ENCODE measurements at regions not wholly inside any gene's neighbourhood (a gene's known extent, or its start where the extent isn't known, plus 50 kb on each side); places are given as distances from the start of the nearest gene placed in this dataset.
"Not testable (repeated sequence)": the region's sequence is repeated elsewhere in the genome, so short reads cannot be mapped to it uniquely, and the experiment has no call there.

- Mint-ChIP-seq H3K4me1 (peaks cover 19% of the 10 kb centered on the region), H3K9me3 (no peaks in the 10 kb centered on the region), H3K27me3 (peaks cover 3% of the 10 kb centered on the region), H3K27ac (no peak overlapping the region), H3K4me3 (no peak overlapping the region), H3K36me3 (ENCODE audit: low read depth) (no peaks in the 10 kb centered on the region)
- DNase-seq = peak; percentile 51
- intact Hi-C loops (cut with micrococcal nuclease) = no loop called here
Measured at GRCh38 chr9:105117234-105117633, 127.2 kb upstream of the SLC44A1 start.

GRCh38 chr9:105118636-105119035 lies 125.8 kb upstream of the SLC44A1 start:
- intact Hi-C loops (cut with micrococcal nuclease) = no loop called here
- Mint-ChIP-seq H3K36me3 (ENCODE audit: low read depth) (no peaks in the 10 kb centered on the region), H3K27ac (no peak overlapping the region), H3K27me3 (peaks cover 3% of the 10 kb centered on the region), H3K9me3 (no peaks in the 10 kb centered on the region), H3K4me3 (no peak overlapping the region), H3K4me1 (peaks cover 19% of the 10 kb centered on the region)
- peak; percentile 47 for DNase-seq

GRCh38 chr9:105119156-105119555 lies 125.3 kb upstream of the SLC44A1 start:
- Mint-ChIP-seq H3K4me1 (peaks cover 14% of the 10 kb centered on the region), H3K4me3 (no peak overlapping the region), H3K9me3 (no peaks in the 10 kb centered on the region), H3K36me3 (ENCODE audit: low read depth) (no peaks in the 10 kb centered on the region), H3K27ac (no peak overlapping the region), H3K27me3 (peaks cover 3% of the 10 kb centered on the region)
- intact Hi-C loops (cut with micrococcal nuclease) = no loop called here
- peak; percentile 47 for DNase-seq

DNA sequence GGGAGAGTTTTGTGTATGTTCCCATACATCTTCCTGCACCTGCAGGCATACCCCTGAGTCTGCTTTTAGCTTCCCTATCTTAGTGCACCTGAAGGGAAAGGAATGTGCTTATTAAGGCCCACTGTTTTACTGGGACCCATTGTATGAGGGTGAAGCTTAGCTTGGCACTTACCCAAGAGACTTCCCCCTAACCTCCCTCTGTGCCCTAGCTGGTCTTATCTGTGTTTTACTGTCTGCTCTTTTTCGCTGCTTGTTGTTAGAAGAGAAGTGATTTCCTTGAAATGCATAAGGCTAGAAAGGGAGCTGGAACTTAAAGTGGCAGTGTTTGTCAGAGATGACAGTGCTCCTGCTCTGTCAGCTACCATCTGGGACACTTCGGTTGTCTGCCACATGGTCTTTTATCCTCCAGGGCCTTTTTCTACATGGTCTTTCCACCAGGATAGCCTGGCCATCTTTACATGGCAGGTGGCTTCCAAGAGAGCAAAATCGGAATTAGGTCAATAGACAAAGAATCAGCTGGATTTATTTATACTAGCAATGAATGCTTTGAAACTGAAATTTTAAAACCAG lies 122.5 kb upstream of the SLC44A1 start:
- intact Hi-C loops (cut with micrococcal nuclease) = loop anchor here (10.0 kb wide), 1 partner anchor 127 kb away; no protein-coding TSS in a partner anchor
- no peaks in the 10 kb centered on the region for H3K9me3 Mint-ChIP-seq
- peaks cover 2% of the 10 kb centered on the region for H3K4me1 Mint-ChIP-seq
- no peak for DNase-seq
- peaks cover 4% of the 10 kb centered on the region for H3K27me3 Mint-ChIP-seq
- no peak overlapping the region for H3K27ac Mint-ChIP-seq
- no peak overlapping the region for H3K4me3 Mint-ChIP-seq
- H3K36me3 Mint-ChIP-seq (ENCODE audit: low read depth) = no peaks in the 10 kb centered on the region

DNA sequence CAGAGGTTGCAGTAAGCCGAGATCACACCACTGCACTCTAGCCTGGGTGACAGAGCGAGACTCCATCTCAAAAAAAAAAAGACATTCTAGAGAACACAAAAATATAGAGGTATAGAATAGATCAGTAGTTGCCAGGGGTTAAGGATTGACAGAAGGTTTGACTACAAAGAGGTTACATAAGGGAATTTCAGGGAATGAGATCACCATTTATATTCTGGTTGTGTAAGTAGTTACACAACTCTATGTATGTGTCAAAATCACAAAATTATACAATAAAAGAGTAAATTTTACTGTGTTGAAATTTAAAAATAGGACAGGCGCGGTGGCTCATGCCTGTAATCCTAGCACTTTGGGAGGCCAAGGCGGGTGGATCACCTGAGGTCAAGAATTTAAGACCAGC lies 119.9 kb upstream of the SLC44A1 start:
- H3K36me3 Mint-ChIP-seq (ENCODE audit: low read depth); H3K9me3 Mint-ChIP-seq; DNase-seq; H3K27ac Mint-ChIP-seq; H3K4me3 Mint-ChIP-seq: not testable (repeated sequence)
- intact Hi-C loops (cut with micrococcal nuclease) = loop anchor here (10.0 kb wide), 1 partner anchor 130 kb away; no protein-coding TSS in a partner anchor
- peaks cover 22% of the 10 kb centered on the region for H3K4me1 Mint-ChIP-seq
- peaks cover 11% of the 10 kb centered on the region for H3K27me3 Mint-ChIP-seq

GRCh38 chr9:105126226-105126625 lies 118.2 kb upstream of the SLC44A1 start:
- peaks cover 22% of the 10 kb centered on the region for H3K4me1 Mint-ChIP-seq
- H3K27ac Mint-ChIP-seq = no peak overlapping the region
- no peak overlapping the region for H3K4me3 Mint-ChIP-seq
- H3K36me3 Mint-ChIP-seq (ENCODE audit: low read depth) = no peaks in the 10 kb centered on the region
- peaks cover 16% of the 10 kb centered on the region for H3K27me3 Mint-ChIP-seq
- intact Hi-C loops (cut with micrococcal nuclease) = loop anchor here (10.0 kb wide), 1 partner anchor 131 kb away; no protein-coding TSS in a partner anchor
- no peaks in the 10 kb centered on the region for H3K9me3 Mint-ChIP-seq
- no peak for DNase-seq

- intact Hi-C loops (cut with micrococcal nuclease) = loop anchor here (10.0 kb wide), 1 partner anchor 133 kb away; no protein-coding TSS in a partner anchor
- Mint-ChIP-seq H3K27me3 (peaks cover 20% of the 10 kb centered on the region), H3K4me1 (peaks cover 22% of the 10 kb centered on the region), H3K36me3 (ENCODE audit: low read depth) (no peaks in the 10 kb centered on the region), H3K4me3 (peak overlapping the region; percentile 28), H3K27ac (peak overlapping the region; percentile 35), H3K9me3 (no peaks in the 10 kb centered on the region)
- peak; percentile 92 for DNase-seq
Measured at GRCh38 chr9:105127863-105128220, 116.6 kb upstream of the SLC44A1 start.

GRCh38 chr9:105128908-105129600 lies 115.4 kb upstream of the SLC44A1 start:
- DNase-seq = peak; percentile 59
- intact Hi-C loops (cut with micrococcal nuclease) = loop anchor here (10.0 kb wide), 1 partner anchor 134 kb away; no protein-coding TSS in a partner anchor
- H3K27me3 Mint-ChIP-seq = peaks cover 21% of the 10 kb centered on the region
- H3K36me3 Mint-ChIP-seq (ENCODE audit: low read depth) = no peaks in the 10 kb centered on the region
- no peak overlapping the region for H3K27ac Mint-ChIP-seq
- H3K4me3 Mint-ChIP-seq = no peak overlapping the region
- H3K4me1 Mint-ChIP-seq = peaks cover 22% of the 10 kb centered on the region
- no peaks in the 10 kb centered on the region for H3K9me3 Mint-ChIP-seq

DNA sequence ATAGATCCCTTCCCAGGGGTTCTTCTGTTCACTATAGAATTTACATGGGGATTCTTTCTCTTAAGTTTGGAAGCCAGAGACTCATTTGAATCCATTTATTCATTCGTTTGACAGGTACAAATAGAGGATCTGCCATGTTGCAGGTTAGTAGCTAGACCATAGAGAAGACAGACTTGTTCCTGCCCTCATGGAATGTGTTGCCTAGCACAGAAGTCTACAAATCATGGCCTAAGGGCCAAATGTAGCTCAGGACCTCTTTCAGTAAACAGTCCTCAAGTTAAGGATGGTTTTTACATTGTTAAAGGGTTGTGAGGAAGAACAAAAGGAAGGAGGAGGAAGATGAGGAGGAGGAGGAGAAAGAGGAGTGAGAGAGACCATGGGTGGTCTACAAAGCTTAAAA lies 114.7 kb upstream of the SLC44A1 start:
- H3K4me1 Mint-ChIP-seq = peaks cover 24% of the 10 kb centered on the region
- H3K27me3 Mint-ChIP-seq = peaks cover 24% of the 10 kb centered on the region
- no peaks in the 10 kb centered on the region for H3K36me3 Mint-ChIP-seq (ENCODE audit: low read depth)
- intact Hi-C loops (cut with micrococcal nuclease) = loop anchor here (10.0 kb wide), 1 partner anchor 135 kb away; no protein-coding TSS in a partner anchor
- no peak for DNase-seq
- no peaks in the 10 kb centered on the region for H3K9me3 Mint-ChIP-seq
- no peak overlapping the region for H3K27ac Mint-ChIP-seq
- H3K4me3 Mint-ChIP-seq = no peak overlapping the region

- H3K27me3 Mint-ChIP-seq = peaks cover 28% of the 10 kb centered on the region
Measured at GRCh38 chr9:105131981-105132380, 112.5 kb upstream of the SLC44A1 start.

DNA sequence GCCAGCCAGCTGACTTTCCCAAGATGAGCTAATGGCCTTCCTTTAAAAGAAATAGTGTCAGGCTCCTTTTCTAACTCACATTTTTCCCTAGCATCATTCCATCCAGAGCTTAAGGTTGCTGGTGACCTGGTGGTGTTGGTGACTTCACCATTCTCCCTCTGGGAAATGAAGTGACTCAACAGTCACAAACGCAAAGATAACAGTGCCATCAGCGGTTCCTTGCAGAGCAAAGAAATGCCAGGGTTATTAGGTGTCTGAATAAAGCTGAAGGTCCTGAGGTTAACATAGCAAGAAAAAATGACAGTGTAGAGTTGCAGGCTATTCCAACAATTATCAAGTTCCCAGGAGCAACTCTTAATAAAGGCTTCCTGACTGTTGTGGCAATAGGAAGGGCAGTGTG lies 111.8 kb upstream of the SLC44A1 start:
- H3K27me3 Mint-ChIP-seq = peaks cover 28% of the 10 kb centered on the region
- no peak overlapping the region for H3K4me3 Mint-ChIP-seq
- no peaks in the 10 kb centered on the region for H3K36me3 Mint-ChIP-seq (ENCODE audit: low read depth)
- no peaks in the 10 kb centered on the region for H3K9me3 Mint-ChIP-seq
- DNase-seq = no peak
- intact Hi-C loops (cut with micrococcal nuclease) = no loop called here
- H3K27ac Mint-ChIP-seq = no peak overlapping the region
- H3K4me1 Mint-ChIP-seq = peaks cover 19% of the 10 kb centered on the region

More at GRCh38 chr9:105131981-105132380, 112.5 kb upstream of the SLC44A1 start:
- H3K9me3 Mint-ChIP-seq = no peaks in the 10 kb centered on the region
- peaks cover 21% of the 10 kb centered on the region for H3K4me1 Mint-ChIP-seq
- no peaks in the 10 kb centered on the region for H3K36me3 Mint-ChIP-seq (ENCODE audit: low read depth)
- intact Hi-C loops (cut with micrococcal nuclease) = no loop called here
- no peak overlapping the region for H3K4me3 Mint-ChIP-seq
- no peak for DNase-seq
- H3K27ac Mint-ChIP-seq = no peak overlapping the region

- Mint-ChIP-seq H3K27me3 (peaks cover 22% of the 10 kb centered on the region), H3K4me3 (no peak overlapping the region), H3K36me3 (ENCODE audit: low read depth) (no peaks in the 10 kb centered on the region), H3K9me3 (no peaks in the 10 kb centered on the region), H3K27ac (no peak overlapping the region), H3K4me1 (peaks cover 5% of the 10 kb centered on the region)
- intact Hi-C loops (cut with micrococcal nuclease) = no loop called here
- no peak for DNase-seq
Measured at GRCh38 chr9:105138306-105138801, 106.1 kb upstream of the SLC44A1 start.

GRCh38 chr9:105141146-105141975 lies 103.1 kb upstream of the SLC44A1 start:
- Mint-ChIP-seq H3K27ac (no peak overlapping the region), H3K9me3 (no peaks in the 10 kb centered on the region), H3K4me3 (no peak overlapping the region), H3K36me3 (ENCODE audit: low read depth) (no peaks in the 10 kb centered on the region), H3K27me3 (peaks cover 24% of the 10 kb centered on the region), H3K4me1 (peaks cover 4% of the 10 kb centered on the region)
- intact Hi-C loops (cut with micrococcal nuclease) = no loop called here
- DNase-seq = no peak

GRCh38 chr9:105141976-105142250 lies 102.5 kb upstream of the SLC44A1 start:
- H3K27ac Mint-ChIP-seq = no peak overlapping the region
- H3K4me1 Mint-ChIP-seq = peaks cover 4% of the 10 kb centered on the region
- H3K27me3 Mint-ChIP-seq = peaks cover 22% of the 10 kb centered on the region
- no peaks in the 10 kb centered on the region for H3K36me3 Mint-ChIP-seq (ENCODE audit: low read depth)
- no peak for DNase-seq
- H3K4me3 Mint-ChIP-seq = no peak overlapping the region
- intact Hi-C loops (cut with micrococcal nuclease) = no loop called here
- no peaks in the 10 kb centered on the region for H3K9me3 Mint-ChIP-seq
